GM12891 (cell line): ENCODE measurements at regions not wholly inside any gene's neighbourhood (a gene's known extent, or its start where the extent isn't known, plus 50 kb on each side); places are given as distances from the start of the nearest gene placed in this dataset.

Source experiments
- POLR2A ChIP-seq: IDR thresholded peaks from 2 replicates; pipeline ENCODE4 v1.6.1; 2011; ENCODE audit warnings: low read depth, low read length, control low read depth
- POLR2AphosphoS5 ChIP-seq: IDR thresholded peaks from 2 replicates; pipeline ENCODE4 v1.6.1; 2011; ENCODE audit warnings: low read depth, low read length, control low read depth
- POU2F2 ChIP-seq: IDR thresholded peaks from 2 replicates; pipeline ENCODE4 v1.6.1; 2011; ENCODE audit warnings: low read depth, mild to moderate bottlenecking, control low read depth, low read length, moderate library complexity
- SPI1 ChIP-seq: IDR thresholded peaks from 2 replicates; pipeline ENCODE4 v1.6.1; 2011; ENCODE audit warnings: low read depth, low read length, control low read depth
- TAF1 ChIP-seq: IDR thresholded peaks from 2 replicates; pipeline ENCODE4 v1.6.1; 2011; ENCODE audit warnings: low read depth, low read length, control low read depth

- TF ChIP-seq POLR2A (no peak), TAF1 (no peak), POLR2AphosphoS5 (no peak), POU2F2 (no peak), SPI1 (no peak)
Measured at GRCh38 chr9:80790764-80791163, 898.6 kb downstream of the TLE1 start.
